ENCODE measurements at regions not wholly inside any gene's neighbourhood (a gene's known extent, or its start where the extent isn't known, plus 50 kb on each side); places are given as distances from the start of the nearest gene placed in this dataset.

- TF ChIP-seq CTCF (IDR thresholded peaks at IDR 0.05) (no peak), POLR2A (IDR thresholded peaks at IDR 0.05) (no peak), POLR2AphosphoS5 (IDR thresholded peaks at IDR 0.05) (no peak)
Measured at GRCh38 chr9:82776508-82776907, 286.4 kb downstream of the RASEF start.

Data from breast epithelium (tissue), 3 donors.